OCI-LY7 (cell line): ENCODE measurements at regions not wholly inside any gene's neighbourhood (a gene's known extent, or its start where the extent isn't known, plus 50 kb on each side); places are given as distances from the start of the nearest gene placed in this dataset.

Experiments used
- CTCF ChIP-seq: fragments of 200-600 bp; sonication (generic); conservative IDR thresholded peaks from 2 replicates; pipeline ENCODE4 v1.5.1; 2014; ENCODE audit warnings: mild to moderate bottlenecking, antibody characterized with exemption, low read length, moderate library complexity, mixed read lengths
- EZH2phosphoT487 ChIP-seq: fragments of 200-600 bp; sonication (generic); IDR thresholded peaks from 2 replicates; pipeline ENCODE4 v1.6.1; 2018; ENCODE audit warnings: low read depth, borderline replicate concordance, mild to moderate bottlenecking, mixed run types, antibody characterized with exemption, low read length, moderate library complexity, mixed read lengths

DNA sequence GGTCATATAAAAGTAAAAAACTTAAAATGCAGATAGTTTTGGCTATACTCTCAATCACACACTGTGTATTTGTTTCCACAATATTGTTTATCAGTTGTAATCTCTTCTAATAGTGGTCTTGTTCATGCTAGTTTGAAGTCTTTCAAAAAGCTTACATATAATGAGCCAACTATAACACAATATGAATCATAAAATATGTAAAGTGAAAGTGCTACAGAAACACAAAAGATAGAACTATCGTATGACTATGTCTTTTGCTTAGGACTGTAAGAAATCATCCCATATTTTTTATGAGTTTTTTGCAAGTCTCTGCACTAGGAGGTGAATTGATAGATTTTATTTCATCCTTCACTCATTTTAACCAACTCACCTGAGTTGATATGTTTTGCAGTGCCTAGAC, 136.0 kb downstream of the MMUT start:
- TF ChIP-seq CTCF (no peak), EZH2phosphoT487 (no peak)
